GM23248 (cell line): ENCODE measurements at regions not wholly inside any gene's neighbourhood (a gene's known extent, or its start where the extent isn't known, plus 50 kb on each side); places are given as distances from the start of the nearest gene placed in this dataset.
"Not testable (repeated sequence)": the region's sequence is repeated elsewhere in the genome, so short reads cannot be mapped to it uniquely, and the experiment has no call there.

Experiments used
- DNase-seq: peaks from one replicate; pipeline ENCODE4 v3.0.0-alpha.2; 2015
- H2AFZ ChIP-seq: fragments of 200-600 bp; sonication (generic); 2 replicates; pipeline ENCODE4 v1.6.1; 2016; ENCODE audit warnings: antibody characterized with exemption
- H3F3A ChIP-seq: fragments of 200-600 bp; sonication (generic); 2 replicates; pipeline ENCODE4 v1.6.1; 2016; ENCODE audit warnings: mild to moderate bottlenecking, antibody characterized with exemption, mixed run types; ENCODE audit not compliant: insufficient read depth
- H3K27ac ChIP-seq: fragments of 200-600 bp; sonication (generic); 2 replicates; pipeline ENCODE4 v1.5.1; 2016; ENCODE audit warnings: mild to moderate bottlenecking
- H3K27me3 ChIP-seq: fragments of 200-600 bp; sonication (generic); replicated peaks from 2 replicates; pipeline ENCODE4 v1.6.1; 2016; ENCODE audit warnings: mild to moderate bottlenecking; ENCODE audit not compliant: insufficient read depth
- H3K36me3 ChIP-seq: fragments of 200-600 bp; sonication (generic); 2 replicates; pipeline ENCODE4 v1.6.1; 2016; ENCODE audit warnings: low read depth, mild to moderate bottlenecking
- H3K4me1 ChIP-seq: fragments of 200-600 bp; sonication (generic); 2 replicates; pipeline ENCODE4 v1.6.1; 2016; ENCODE audit warnings: mild to moderate bottlenecking; ENCODE audit not compliant: insufficient read depth
- H3K4me2 ChIP-seq: fragments of 200-600 bp; sonication (generic); one replicate; pipeline ENCODE4 v1.6.1; 2016; ENCODE audit warnings: mild to moderate bottlenecking; ENCODE audit not compliant: unreplicated experiment
- H3K4me3 ChIP-seq: fragments of 200-600 bp; sonication (generic); 2 replicates; pipeline ENCODE4 v1.5.1; 2016; ENCODE audit warnings: mild to moderate bottlenecking
- H3K79me2 ChIP-seq: fragments of 200-600 bp; sonication (generic); 2 replicates; pipeline ENCODE4 v1.6.1; 2016; ENCODE audit warnings: mild to moderate bottlenecking; ENCODE audit not compliant: insufficient read depth
- H3K9ac ChIP-seq: fragments of 200-600 bp; sonication (generic); 2 replicates; pipeline ENCODE4 v1.6.1; 2016; ENCODE audit warnings: mild to moderate bottlenecking
- H3K9me2 ChIP-seq: fragments of 200-600 bp; sonication (generic); 2 replicates; pipeline ENCODE4 v1.6.1; 2016; ENCODE audit warnings: mixed run types, mild to moderate bottlenecking, moderate library complexity; ENCODE audit not compliant: insufficient read depth
- H3K9me3 ChIP-seq: fragments of 200-600 bp; sonication (generic); one replicate; pipeline ENCODE4 v1.6.1; 2017; ENCODE audit warnings: low read depth
- H4K20me1 ChIP-seq: fragments of 200-600 bp; sonication (generic); 2 replicates; pipeline ENCODE4 v1.6.0; 2016; ENCODE audit not compliant: insufficient read depth
- EZH2 ChIP-seq: fragments of 200-600 bp; sonication (generic); IDR thresholded peaks from 2 replicates; pipeline ENCODE4 v1.6.1; 2018; ENCODE audit warnings: antibody characterized with exemption, mild to moderate bottlenecking; ENCODE audit not compliant: insufficient read depth, poor library complexity, severe bottlenecking
- EZH2phosphoT487 ChIP-seq: fragments of 200-600 bp; sonication (generic); IDR thresholded peaks from 2 replicates; pipeline ENCODE4 v1.6.1; 2018; ENCODE audit warnings: antibody characterized with exemption, moderate library complexity, mild to moderate bottlenecking, low read depth; ENCODE audit not compliant: insufficient read depth
- WGBS, 2 experiments: methylation state at CpG; one replicate each; pipeline ENCODE4 v1.1.6; 2015 to 2017; ENCODE audit warnings: low lambda C conversion rate in 2 of 2, low coverage in 1 of 2; ENCODE audit errors: missing lambda C conversion rate in 2 of 2; 5-methylcytosine and 5-hydroxymethylcytosine counted together
- in situ Hi-C: fragments of 300-500 bp; cut with MboI; formaldehyde crosslinking; loops from 2 replicates; pipeline ENCODE4 v1.15.0; 2020

DNA sequence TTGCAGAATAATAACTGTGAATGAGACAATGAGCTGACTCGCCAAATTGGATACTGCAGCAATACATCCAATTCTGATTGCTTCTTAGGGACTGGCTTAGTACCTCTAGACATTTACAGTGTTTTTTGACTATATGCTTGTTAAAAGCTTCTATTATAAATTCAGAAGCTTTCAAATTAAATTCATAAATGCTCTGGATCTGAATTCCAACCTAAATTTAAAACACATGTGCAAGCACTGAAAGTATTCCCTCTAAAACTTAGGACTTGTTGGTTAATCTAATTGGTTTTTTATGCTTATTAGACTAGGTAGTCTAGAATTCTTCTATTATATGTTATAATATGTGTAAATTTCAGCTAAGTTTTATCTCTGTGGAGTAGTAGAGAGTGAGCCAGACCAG, 306.9 kb downstream of the CPS1 start:
- no peaks in the 10 kb centered on the region for H3K36me3 ChIP-seq
- H3K79me2 ChIP-seq = no peaks in the 10 kb centered on the region
- in situ Hi-C loops = no loop called here
- H3K4me3 ChIP-seq = no peak overlapping the region
- no peaks in the 10 kb centered on the region for H3K9me2 ChIP-seq
- DNase-seq = no peak
- H3K9ac ChIP-seq = no peak overlapping the region
- no peaks in the 10 kb centered on the region for H3K27me3 ChIP-seq
- TF ChIP-seq EZH2 = no peak
- TF ChIP-seq EZH2phosphoT487 = no peak
- H3K4me1 ChIP-seq = no peaks in the 10 kb centered on the region
- H3F3A ChIP-seq = no peaks in the 10 kb centered on the region
- no peak overlapping the region for H3K4me2 ChIP-seq
- no peaks in the 10 kb centered on the region for H4K20me1 ChIP-seq
- WGBS, 2 experiments = 0% methylated on average over 1 of the region's 1 CpG
- H3K27ac ChIP-seq = no peak overlapping the region
- no peak overlapping the region for H2AFZ ChIP-seq
- no peaks in the 10 kb centered on the region for H3K9me3 ChIP-seq

DNA sequence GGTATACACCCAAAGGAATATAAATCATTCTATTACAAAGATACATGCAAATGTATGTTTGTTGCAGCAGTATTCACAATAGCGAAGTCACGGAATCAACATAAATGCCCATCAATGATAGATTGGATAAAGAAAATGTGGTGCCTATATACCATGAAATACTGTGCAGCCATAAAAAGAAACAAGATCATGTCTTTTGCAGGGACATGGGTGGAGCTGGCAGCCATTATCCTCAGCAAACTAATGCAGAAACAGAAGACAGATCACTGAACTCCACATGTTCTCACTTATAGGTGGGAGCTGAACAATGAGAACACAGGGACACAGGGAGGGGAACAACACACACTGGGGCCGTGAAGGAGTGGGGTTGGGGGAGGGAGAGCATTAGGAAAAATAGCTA, 315.2 kb downstream of the CPS1 start:
- H3K9ac ChIP-seq, H2AFZ ChIP-seq, H3K9me2 ChIP-seq, H3K79me2 ChIP-seq, DNase-seq, H3K27me3 ChIP-seq, H3K9me3 ChIP-seq, H3K4me1 ChIP-seq, H3K4me2 ChIP-seq, in situ Hi-C loops, H4K20me1 ChIP-seq, H3K27ac ChIP-seq, H3K4me3 ChIP-seq, H3F3A ChIP-seq, H3K36me3 ChIP-seq: not testable (repeated sequence)
- 8 to 30% methylated on average over 3 of the region's 3 CpGs for WGBS, 2 experiments

DNA sequence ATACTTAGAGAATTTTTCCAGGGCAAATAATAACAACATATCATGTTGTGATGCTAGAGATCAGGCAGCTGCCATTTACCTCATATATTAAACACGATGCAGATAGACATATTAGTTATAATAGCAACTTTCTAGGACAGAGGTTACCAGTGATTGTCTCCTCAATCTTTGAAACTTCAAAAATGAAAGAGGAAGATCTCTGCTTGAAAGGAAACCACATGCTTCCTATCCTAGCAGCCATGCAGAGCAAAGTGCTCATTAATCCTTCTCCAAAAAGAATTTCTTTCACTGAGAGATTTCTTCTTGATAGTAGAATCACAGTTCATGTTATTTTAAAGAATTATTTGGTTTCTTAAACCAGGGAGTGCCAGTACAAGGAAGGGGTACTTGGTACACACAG, 317.2 kb downstream of the CPS1 start:
- 5 to 12% methylated on average over 1 of the region's 1 CpG for WGBS, 2 experiments
- Histone ChIP-seq H3K9me3 (no peaks in the 10 kb centered on the region), H3K79me2 (no peaks in the 10 kb centered on the region), H4K20me1 (no peaks in the 10 kb centered on the region), H3K9me2 (no peaks in the 10 kb centered on the region), H3K36me3 (no peaks in the 10 kb centered on the region), H3K4me1 (no peaks in the 10 kb centered on the region), H3K4me2 (no peak overlapping the region), H3K27ac (no peak overlapping the region), H3F3A (no peaks in the 10 kb centered on the region), H3K4me3 (no peak overlapping the region), H3K27me3 (no peaks in the 10 kb centered on the region), H3K9ac (no peak overlapping the region), H2AFZ (no peak overlapping the region)
- in situ Hi-C loops = no loop called here
- DNase-seq = no peak
- TF ChIP-seq EZH2 (no peak), EZH2phosphoT487 (no peak)

GRCh38 chr2:210884227-210884626, 327.8 kb downstream of the CPS1 start:
- DNase-seq = no peak
- H3K79me2 ChIP-seq = no peaks in the 10 kb centered on the region
- no peaks in the 10 kb centered on the region for H3K36me3 ChIP-seq
- in situ Hi-C loops = no loop called here
- no peak overlapping the region for H3K4me3 ChIP-seq
- no peak for TF ChIP-seq EZH2
- TF ChIP-seq EZH2phosphoT487 = no peak
- no peak overlapping the region for H3K9ac ChIP-seq
- H3K27me3 ChIP-seq = no peaks in the 10 kb centered on the region
- H3K27ac ChIP-seq = no peak overlapping the region
- no peaks in the 10 kb centered on the region for H3K4me1 ChIP-seq
- H3F3A ChIP-seq = no peaks in the 10 kb centered on the region
- no peaks in the 10 kb centered on the region for H3K9me2 ChIP-seq
- whole genome bisulfite sequencing, 2 experiments = 5 to 10% methylated on average over 1 of the region's 1 CpG
- H3K4me2 ChIP-seq = no peak overlapping the region
- no peaks in the 10 kb centered on the region for H4K20me1 ChIP-seq
- no peaks in the 10 kb centered on the region for H3K9me3 ChIP-seq
- no peak overlapping the region for H2AFZ ChIP-seq

GRCh38 chr2:210888035-210888434, 331.6 kb downstream of the CPS1 start:
- Histone ChIP-seq H3K4me3 (no peak overlapping the region), H3K4me2 (no peak overlapping the region), H3K27me3 (no peaks in the 10 kb centered on the region), H3F3A (no peaks in the 10 kb centered on the region), H3K27ac (no peak overlapping the region), H3K9ac (no peak overlapping the region), H3K36me3 (no peaks in the 10 kb centered on the region), H3K9me3 (no peaks in the 10 kb centered on the region), H3K9me2 (no peaks in the 10 kb centered on the region), H3K79me2 (no peaks in the 10 kb centered on the region), H2AFZ (no peak overlapping the region), H4K20me1 (no peaks in the 10 kb centered on the region), H3K4me1 (no peaks in the 10 kb centered on the region)
- in situ Hi-C loops = no loop called here
- TF ChIP-seq EZH2phosphoT487 (no peak), EZH2 (no peak)
- no peak for DNase-seq
- WGBS, 2 experiments = 23 to 26% methylated on average over 6 of the region's 6 CpGs
